ENCODE measurements at regions not wholly inside any gene's neighbourhood (a gene's known extent, or its start where the extent isn't known, plus 50 kb on each side); places are given as distances from the start of the nearest gene placed in this dataset.
A peak's percentile ranks its signal among the peaks of the same experiment; 100 is the strongest.

GRCh38 chr2:120976501-120977307 lies 241.0 kb downstream of the GLI2 start:
- no peak overlapping the region for H3K4me3 ChIP-seq
- TF ChIP-seq CTCF (IDR thresholded peaks at IDR 0.05): no peak
- no peak for TF ChIP-seq POLR2A (IDR thresholded peaks at IDR 0.05)
- no peak for TF ChIP-seq EP300 (IDR thresholded peaks at IDR 0.05)
- no peaks in the 10 kb centered on the region for H3K27me3 ChIP-seq
- H3K9me3 ChIP-seq: no peaks in the 10 kb centered on the region
- no peak overlapping the region for H3K27ac ChIP-seq
- no peak for DNase-seq
- 78 to 89% (median 86%) methylated on average over 12 of the region's 12 CpGs for WGBS, 3 donors
- H3K36me3 ChIP-seq: no peaks in the 10 kb centered on the region
- intact Hi-C loops (cut with DNase I): no loop called here
- H3K4me1 ChIP-seq (ENCODE audit: insufficient read depth): peaks cover 6% of the 10 kb centered on the region

GRCh38 chr2:120977582-120978358 lies 242.1 kb downstream of the GLI2 start:
- Histone ChIP-seq H3K4me3 (no peak overlapping the region), H3K27ac (no peak overlapping the region), H3K4me1 (ENCODE audit: insufficient read depth) (peaks cover 6% of the 10 kb centered on the region), H3K36me3 (no peaks in the 10 kb centered on the region), H3K9me3 (no peaks in the 10 kb centered on the region), H3K27me3 (no peaks in the 10 kb centered on the region)
- no peak for TF ChIP-seq CTCF (IDR thresholded peaks at IDR 0.05)
- TF ChIP-seq EP300 (IDR thresholded peaks at IDR 0.05): no peak
- no peak for TF ChIP-seq POLR2A (IDR thresholded peaks at IDR 0.05)
- 78 to 88% (median 86%) methylated on average over 24 to 25 of the region's 25 CpGs for whole genome bisulfite sequencing, 3 donors
- peak in 1 of 5 donors; percentile 35 for DNase-seq
- intact Hi-C loops (cut with DNase I): no loop called here

- 62 to 73% (median 63%) methylated on average over 19 to 20 of the region's 20 CpGs for WGBS, 3 donors
- H3K36me3 ChIP-seq: no peaks in the 10 kb centered on the region
- no peaks in the 10 kb centered on the region for H3K9me3 ChIP-seq
These were observed 242.8 kb downstream of the GLI2 start for GRCh38 chr2:120978359-120979050.

More at GRCh38 chr2:120978359-120979050, 242.8 kb downstream of the GLI2 start:
- Histone ChIP-seq H3K27me3 (no peaks in the 10 kb centered on the region), H3K4me1 (ENCODE audit: insufficient read depth) (peaks cover 10% of the 10 kb centered on the region), H3K27ac (no peak overlapping the region), H3K4me3 (no peak overlapping the region)
- peak in 1 of 5 donors; percentile 41 for DNase-seq
- TF ChIP-seq EP300 (IDR thresholded peaks at IDR 0.05) (no peak), CTCF (IDR thresholded peaks at IDR 0.05) (no peak), POLR2A (IDR thresholded peaks at IDR 0.05) (no peak)
- intact Hi-C loops (cut with DNase I): no loop called here

Measured in ovary (tissue), 7 donors.